B cell (primary cell): ENCODE measurements at regions not wholly inside any gene's neighbourhood (a gene's known extent, or its start where the extent isn't known, plus 50 kb on each side); places are given as distances from the start of the nearest gene placed in this dataset.

Experiments used
- ATAC-seq: fragments of 200-7000 bp; cut with Tn5 transposase; one replicate; pipeline ENCODE4 v1.10.0; 2021; ENCODE audit warnings: low read depth, mild to moderate bottlenecking, moderate number of reproducible peaks, moderate library complexity
- CTCF ChIA-PET: fragments of 350-600 bp; sonication (Branson Sonifier 250); formaldehyde crosslinking; loops from one replicate; lab custom pipeline; 2021; ENCODE audit warnings: antibody characterized with exemption, inconsistent platforms; lab: Charles Lee
- POLR2A ChIA-PET: fragments of 350-600 bp; sonication (Branson Sonifier 250); formaldehyde crosslinking; loops from one replicate; lab custom pipeline; 2021; ENCODE audit warnings: antibody characterized with exemption; lab: Charles Lee
- DNase-seq: peaks from one replicate; pipeline ENCODE4 v3.0.0; 2013
- H2AFZ ChIP-seq: 2 replicates; pipeline ENCODE4 v1.6.1; 2012; ENCODE audit warnings: mild to moderate bottlenecking, low read depth, low read length; ENCODE audit not compliant: insufficient read depth, poor library complexity, severe bottlenecking
- H3K27ac ChIP-seq, 2 donors: 1 replicate in 1 of 2; 2 replicates in 1 of 2; pipeline ENCODE4 v1.5.1; 2012 to 2013; ENCODE audit warnings: low read length in 2 of 2, mild to moderate bottlenecking in 2 of 2, moderate library complexity in 1 of 2
- H3K27me3 ChIP-seq, 4 experiments: fragments of 200-600 bp in 1 of 4; sonication (generic) in 1 of 4; replicated peaks in 1 of 4; 1 replicate in 2 of 4; 2 replicates in 2 of 4; pipeline versions ENCODE4 v1.6.1 to v1.7.0; 2013 to 2016; ENCODE audit warnings: low read length in 3 of 4, mild to moderate bottlenecking in 2 of 4, mixed read lengths in 1 of 4, moderate library complexity in 1 of 4; ENCODE audit not compliant: insufficient read depth in 4 of 4, control insufficient read depth in 3 of 4; ENCODE audit errors: control extremely low read depth in 1 of 4
- H3K36me3 ChIP-seq, 2 experiments: replicated peaks in 1 of 2; 1 replicate in 1 of 2; 2 replicates in 1 of 2; pipeline versions ENCODE4 v1.6.1 to v1.7.1; 2013; ENCODE audit warnings: low read length in 1 of 2; ENCODE audit not compliant: insufficient read depth in 2 of 2, control insufficient read depth in 1 of 2; ENCODE audit errors: control extremely low read depth in 1 of 2, extremely low read depth in 1 of 2
- H3K4me1 ChIP-seq, 2 donors: fragments of 200-600 bp in 1 of 2; sonication (generic) in 1 of 2; 1 replicate in 1 of 2; 2 replicates in 1 of 2; pipeline versions ENCODE4 v1.5.1 to v1.6.1; 2013 to 2017; ENCODE audit warnings: low read length in 2 of 2; ENCODE audit not compliant: control insufficient read depth in 2 of 2, insufficient read depth in 2 of 2
- H3K4me2 ChIP-seq: replicated peaks from 2 replicates; pipeline ENCODE3; 2012; ENCODE audit warnings: mild to moderate bottlenecking, low read depth, low read length; ENCODE audit not compliant: poor library complexity, severe bottlenecking
- H3K4me3 ChIP-seq, 5 experiments: fragments of 200-600 bp in 1 of 5; sonication (generic) in 1 of 5; 1 replicate in 3 of 5; 2 replicates in 2 of 5; pipeline versions ENCODE4 v1.5.1 to v1.7.0; 2011 to 2016; ENCODE audit warnings: low read length in 4 of 5, mild to moderate bottlenecking in 4 of 5, low read depth in 2 of 5, control low read depth in 1 of 5, moderate library complexity in 1 of 5; ENCODE audit not compliant: insufficient read depth in 1 of 5; ENCODE audit errors: control extremely low read depth in 1 of 5, extremely low read depth in 1 of 5
- H3K79me2 ChIP-seq: fragments of 200-600 bp; sonication (generic); one replicate; pipeline ENCODE4 v1.6.0; 2016; ENCODE audit warnings: low read length; ENCODE audit not compliant: control insufficient read depth, insufficient read depth
- H3K9ac ChIP-seq: fragments of 200-600 bp; sonication (generic); 2 replicates; pipeline ENCODE4 v1.6.1; 2017; ENCODE audit warnings: mild to moderate bottlenecking, low read length, moderate library complexity
- H3K9me3 ChIP-seq, 3 donors: one replicate each; pipeline versions ENCODE4 v1.6.1 to v1.7.1; 2013; ENCODE audit warnings: low read length in 2 of 3; ENCODE audit not compliant: control insufficient read depth in 2 of 3, insufficient read depth in 1 of 3; ENCODE audit errors: control extremely low read depth in 1 of 3
- H4K20me1 ChIP-seq: 2 replicates; pipeline ENCODE4 v1.6.0; 2012; ENCODE audit warnings: mild to moderate bottlenecking, low read length; ENCODE audit not compliant: insufficient read depth, control insufficient read depth, poor library complexity, severe bottlenecking
- H3K27ac Mint-ChIP-seq: one replicate; pipeline ENCODE4 v1.8.0; 2021; ENCODE audit warnings: mixed read lengths
- H3K27me3 Mint-ChIP-seq: one replicate; pipeline ENCODE4 v1.8.0; 2021; ENCODE audit warnings: mixed read lengths
- H3K4me1 Mint-ChIP-seq: one replicate; pipeline ENCODE4 v1.8.0; 2021; ENCODE audit warnings: mixed read lengths
- H3K4me3 Mint-ChIP-seq: one replicate; pipeline ENCODE4 v1.8.0; 2021; ENCODE audit warnings: mixed read lengths
- H3K9me3 Mint-ChIP-seq: one replicate; pipeline ENCODE4 v1.8.0; 2022; ENCODE audit warnings: mixed read lengths; ENCODE audit not compliant: insufficient read depth
- EZH2 ChIP-seq: IDR thresholded peaks from 2 replicates; pipeline ENCODE4 v1.6.1; 2012; ENCODE audit warnings: borderline replicate concordance, low read depth, mild to moderate bottlenecking, moderate library complexity, low read length; ENCODE audit not compliant: insufficient read depth, poor library complexity, severe bottlenecking
- whole genome bisulfite sequencing: methylation state at CpG from one replicate; pipeline ENCODE4 v1.1.5; 2013; ENCODE audit warnings: missing lambda C conversion rate; ENCODE audit not compliant: insufficient coverage; 5-methylcytosine and 5-hydroxymethylcytosine counted together
- intact Hi-C: fragments of 100-400 bp; cut with micrococcal nuclease; formaldehyde crosslinking; loops from one replicate; pipeline ENCODE4 v1.10.0; 2022
- TF ChIP-seq, protein P1 (sequence below): fragments of 200-600 bp; IDR thresholded peaks from one replicate; pipeline ENCODE4 v1.8.0; 2022; ENCODE audit warnings: antibody characterized with exemption, mild to moderate bottlenecking

DNA sequence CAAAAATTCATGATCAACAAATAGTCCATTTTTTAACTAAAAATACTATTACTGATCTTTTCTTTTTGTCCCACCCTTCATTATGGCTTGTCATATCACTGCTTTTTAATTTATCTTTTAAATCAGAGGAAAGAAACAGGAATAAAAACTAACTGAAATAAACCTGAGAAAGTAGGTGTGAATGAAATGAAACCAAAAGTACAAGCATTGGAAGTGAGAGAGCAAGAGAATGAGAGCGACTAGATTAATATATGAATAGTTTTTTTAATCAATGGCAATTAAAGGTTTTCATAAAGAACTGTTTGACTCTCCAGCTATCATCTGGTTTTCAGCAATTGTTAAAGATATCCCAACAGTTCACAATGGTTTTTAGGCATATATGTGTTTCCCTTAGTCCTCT lies 137.8 kb downstream of the SPAG6 start:
- intact Hi-C loops = no loop called here
- no CpG with 5 or more reads among the region's 1 CpG for WGBS
- peak overlapping the region; percentile 33 for H3K4me3 Mint-ChIP-seq
- H2AFZ ChIP-seq = peak overlapping the region; percentile 53
- H3K27me3 Mint-ChIP-seq = peaks cover 2% of the 10 kb centered on the region
- no peak for TF ChIP-seq EZH2
- TF ChIP-seq, protein P1, sequence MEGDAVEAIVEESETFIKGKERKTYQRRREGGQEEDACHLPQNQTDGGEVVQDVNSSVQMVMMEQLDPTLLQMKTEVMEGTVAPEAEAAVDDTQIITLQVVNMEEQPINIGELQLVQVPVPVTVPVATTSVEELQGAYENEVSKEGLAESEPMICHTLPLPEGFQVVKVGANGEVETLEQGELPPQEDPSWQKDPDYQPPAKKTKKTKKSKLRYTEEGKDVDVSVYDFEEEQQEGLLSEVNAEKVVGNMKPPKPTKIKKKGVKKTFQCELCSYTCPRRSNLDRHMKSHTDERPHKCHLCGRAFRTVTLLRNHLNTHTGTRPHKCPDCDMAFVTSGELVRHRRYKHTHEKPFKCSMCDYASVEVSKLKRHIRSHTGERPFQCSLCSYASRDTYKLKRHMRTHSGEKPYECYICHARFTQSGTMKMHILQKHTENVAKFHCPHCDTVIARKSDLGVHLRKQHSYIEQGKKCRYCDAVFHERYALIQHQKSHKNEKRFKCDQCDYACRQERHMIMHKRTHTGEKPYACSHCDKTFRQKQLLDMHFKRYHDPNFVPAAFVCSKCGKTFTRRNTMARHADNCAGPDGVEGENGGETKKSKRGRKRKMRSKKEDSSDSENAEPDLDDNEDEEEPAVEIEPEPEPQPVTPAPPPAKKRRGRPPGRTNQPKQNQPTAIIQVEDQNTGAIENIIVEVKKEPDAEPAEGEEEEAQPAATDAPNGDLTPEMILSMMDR = no peak
- no peaks in the 10 kb centered on the region for H3K4me1 ChIP-seq
- no peaks in the 10 kb centered on the region for H3K79me2 ChIP-seq
- DNase-seq (no peak), ATAC-seq (no peak)
- peak overlapping the region; percentile 16 for H3K9ac ChIP-seq
- no peak overlapping the region for H3K27ac ChIP-seq
- POLR2A ChIA-PET = no interaction called here
- H3K9me3 ChIP-seq = no peaks in the 10 kb centered on the region
- no peak overlapping the region for H3K27ac Mint-ChIP-seq
- no peaks in the 10 kb centered on the region for H4K20me1 ChIP-seq
- H3K4me2 ChIP-seq = peak overlapping the region; percentile 49
- H3K4me3 ChIP-seq = peak overlapping the region in 3 of 5 experiments; percentile 4 to 33 (median 13)
- H3K36me3 ChIP-seq = no peaks in the 10 kb centered on the region
- peaks cover 11% of the 10 kb centered on the region for H3K4me1 Mint-ChIP-seq
- CTCF ChIA-PET = interaction anchor here (0.7 kb wide), 1 partner anchor 514 kb away, joined by 3 read pairs; no protein-coding TSS in a partner anchor
- no peaks in the 10 kb centered on the region for H3K9me3 Mint-ChIP-seq
- no peaks in the 10 kb centered on the region for H3K27me3 ChIP-seq
